ENCODE measurements at regions not wholly inside any gene's neighbourhood (a gene's known extent, or its start where the extent isn't known, plus 50 kb on each side); places are given as distances from the start of the nearest gene placed in this dataset.

GRCh38 chr10:70978816-70979480 is 90.6 kb upstream of the PCBD1 start:
- H3K27ac ChIP-seq: no peak overlapping the region
- H3K36me3 ChIP-seq (replicated peaks): no peaks in the 10 kb centered on the region
- in situ Hi-C loops (cut with HindIII; ENCODE audit: low pct_ligation_motif_present, low sequenced_read_pairs): no loop called here
- DNase-seq: no peak
- no peak for TF ChIP-seq CTCF (IDR thresholded peaks at IDR 0.05; ENCODE audit: low read depth, low read length, missing control alignments)
- H3K4me3 ChIP-seq (ENCODE audit: low read depth, low read length): no peak overlapping the region
- H3K27me3 ChIP-seq (replicated peaks): no peaks in the 10 kb centered on the region

- in situ Hi-C loops (cut with HindIII; ENCODE audit: low pct_ligation_motif_present, low sequenced_read_pairs): no loop called here
Measured at GRCh38 chr10:70980687-70981086, 92.3 kb upstream of the PCBD1 start.

GRCh38 chr10:70981171-70981836 is 92.9 kb upstream of the PCBD1 start:
- Histone ChIP-seq H3K27me3 (replicated peaks) (no peaks in the 10 kb centered on the region), H3K36me3 (replicated peaks) (no peaks in the 10 kb centered on the region), H3K27ac (no peak overlapping the region), H3K4me3 (ENCODE audit: low read depth, low read length) (no peak overlapping the region)
- no peak for TF ChIP-seq CTCF (IDR thresholded peaks at IDR 0.05; ENCODE audit: low read depth, low read length, missing control alignments)
- in situ Hi-C loops (cut with HindIII; ENCODE audit: low pct_ligation_motif_present, low sequenced_read_pairs): no loop called here
- DNase-seq: no peak

More at GRCh38 chr10:70980687-70981086, 92.3 kb upstream of the PCBD1 start:
- no peaks in the 10 kb centered on the region for H3K36me3 ChIP-seq (replicated peaks)
- DNase-seq: no peak
- H3K4me3 ChIP-seq (ENCODE audit: low read depth, low read length): no peak overlapping the region
- H3K27ac ChIP-seq: no peak overlapping the region
- H3K27me3 ChIP-seq (replicated peaks): no peaks in the 10 kb centered on the region
- no peak for TF ChIP-seq CTCF (IDR thresholded peaks at IDR 0.05; ENCODE audit: low read depth, low read length, missing control alignments)

- Histone ChIP-seq H3K36me3 (replicated peaks) (no peaks in the 10 kb centered on the region), H3K4me3 (ENCODE audit: low read depth, low read length) (no peak overlapping the region), H3K27ac (no peak overlapping the region), H3K27me3 (replicated peaks) (no peaks in the 10 kb centered on the region)
- DNase-seq: no peak
- in situ Hi-C loops (cut with HindIII; ENCODE audit: low pct_ligation_motif_present, low sequenced_read_pairs): no loop called here
- TF ChIP-seq CTCF (IDR thresholded peaks at IDR 0.05; ENCODE audit: low read depth, low read length, missing control alignments): no peak
Measured at GRCh38 chr10:70981936-70982335, 93.6 kb upstream of the PCBD1 start.

- in situ Hi-C loops (cut with HindIII; ENCODE audit: low pct_ligation_motif_present, low sequenced_read_pairs): no loop called here
- no peak for TF ChIP-seq CTCF (IDR thresholded peaks at IDR 0.05; ENCODE audit: low read depth, low read length, missing control alignments)
- no peak for DNase-seq
- Histone ChIP-seq H3K4me3 (ENCODE audit: low read depth, low read length) (no peak overlapping the region), H3K27ac (no peak overlapping the region), H3K27me3 (replicated peaks) (no peaks in the 10 kb centered on the region), H3K36me3 (replicated peaks) (no peaks in the 10 kb centered on the region)
Measured at GRCh38 chr10:70982443-70982842, 94.1 kb upstream of the PCBD1 start.

Data from brain microvascular endothelial cell (primary cell).